OCI-LY7 (cell line): ENCODE measurements at regions not wholly inside any gene's neighbourhood (a gene's known extent, or its start where the extent isn't known, plus 50 kb on each side); places are given as distances from the start of the nearest gene placed in this dataset.

Source experiments
- EZH2phosphoT487 ChIP-seq: fragments of 200-600 bp; sonication (generic); IDR thresholded peaks from 2 replicates; pipeline ENCODE4 v1.6.1; 2018; ENCODE audit warnings: low read depth, borderline replicate concordance, mild to moderate bottlenecking, mixed run types, antibody characterized with exemption, low read length, moderate library complexity, mixed read lengths
- TF ChIP-seq, protein P1 (sequence below): fragments of 200-600 bp; sonication (generic); conservative IDR thresholded peaks from 2 replicates; pipeline ENCODE4 v1.5.1; 2014; ENCODE audit warnings: mild to moderate bottlenecking, antibody characterized with exemption, low read length, moderate library complexity, mixed read lengths

DNA sequence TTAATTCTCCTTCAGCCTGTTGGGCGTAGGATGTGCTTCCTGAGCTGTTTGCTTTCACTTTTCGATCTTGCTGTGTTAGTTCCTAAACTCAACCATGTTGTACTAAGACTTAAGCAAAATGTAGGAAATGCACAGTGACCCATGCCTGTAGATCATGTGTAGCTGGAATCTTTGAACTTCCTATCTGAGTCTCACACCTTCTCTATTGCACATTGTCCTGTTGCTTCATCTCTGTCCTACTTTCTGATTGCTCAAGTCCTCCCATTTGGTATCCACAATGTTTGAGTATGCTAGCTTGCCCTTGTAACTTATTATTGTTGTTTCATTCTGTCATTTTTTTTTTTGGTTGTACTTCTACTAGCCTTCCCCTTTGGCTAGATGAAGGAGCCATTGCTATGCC is 239.6 kb downstream of the PPP1R2C start:
- TF ChIP-seq, protein P1, sequence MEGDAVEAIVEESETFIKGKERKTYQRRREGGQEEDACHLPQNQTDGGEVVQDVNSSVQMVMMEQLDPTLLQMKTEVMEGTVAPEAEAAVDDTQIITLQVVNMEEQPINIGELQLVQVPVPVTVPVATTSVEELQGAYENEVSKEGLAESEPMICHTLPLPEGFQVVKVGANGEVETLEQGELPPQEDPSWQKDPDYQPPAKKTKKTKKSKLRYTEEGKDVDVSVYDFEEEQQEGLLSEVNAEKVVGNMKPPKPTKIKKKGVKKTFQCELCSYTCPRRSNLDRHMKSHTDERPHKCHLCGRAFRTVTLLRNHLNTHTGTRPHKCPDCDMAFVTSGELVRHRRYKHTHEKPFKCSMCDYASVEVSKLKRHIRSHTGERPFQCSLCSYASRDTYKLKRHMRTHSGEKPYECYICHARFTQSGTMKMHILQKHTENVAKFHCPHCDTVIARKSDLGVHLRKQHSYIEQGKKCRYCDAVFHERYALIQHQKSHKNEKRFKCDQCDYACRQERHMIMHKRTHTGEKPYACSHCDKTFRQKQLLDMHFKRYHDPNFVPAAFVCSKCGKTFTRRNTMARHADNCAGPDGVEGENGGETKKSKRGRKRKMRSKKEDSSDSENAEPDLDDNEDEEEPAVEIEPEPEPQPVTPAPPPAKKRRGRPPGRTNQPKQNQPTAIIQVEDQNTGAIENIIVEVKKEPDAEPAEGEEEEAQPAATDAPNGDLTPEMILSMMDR: no peak
- TF ChIP-seq EZH2phosphoT487: no peak
